DMS153 treated with DMSO at 0.1 percent for 48 hours (cell line): ENCODE measurements at regions not wholly inside any gene's neighbourhood (a gene's known extent, or its start where the extent isn't known, plus 50 kb on each side); places are given as distances from the start of the nearest gene placed in this dataset.
"Not testable (repeated sequence)": the region's sequence is repeated elsewhere in the genome, so short reads cannot be mapped to it uniquely, and the experiment has no call there.

Source experiments
- DNase-seq: peaks from one replicate; lab custom pipeline; 2025; ENCODE audit not compliant: unreplicated experiment; lab: John Stamatoyannopoulos, UW

- no peak for DNase-seq
Observed at GRCh38 chr7:19305698-19306097, 160.5 kb upstream of the FERD3L start.

GRCh38 chr7:19304086-19304485 lies 158.9 kb upstream of the FERD3L start:
- no peak for DNase-seq

- no peak for DNase-seq
Observed at GRCh38 chr7:19302731-19303130, 157.5 kb upstream of the FERD3L start.

GRCh38 chr7:19296617-19297016 lies 151.4 kb upstream of the FERD3L start:
- DNase-seq: no peak

GRCh38 chr7:19295376-19295775 lies 150.2 kb upstream of the FERD3L start:
- no peak for DNase-seq

- no peak for DNase-seq
Observed at GRCh38 chr7:19294619-19295018, 149.4 kb upstream of the FERD3L start.

GRCh38 chr7:19293431-19293830 lies 148.2 kb upstream of the FERD3L start:
- DNase-seq: no peak

- no peak for DNase-seq
Observed at GRCh38 chr7:19290968-19291367, 145.7 kb upstream of the FERD3L start.

GRCh38 chr7:19290066-19290465 lies 144.8 kb upstream of the FERD3L start:
- no peak for DNase-seq

GRCh38 chr7:19284596-19285300 lies 139.5 kb upstream of the FERD3L start:
- no peak for DNase-seq

- no peak for DNase-seq
Observed at GRCh38 chr7:19284136-19284535, 138.9 kb upstream of the FERD3L start.

- no peak for DNase-seq
Observed at GRCh38 chr7:19275000-19275399, 129.8 kb upstream of the FERD3L start.

- DNase-seq: not testable (repeated sequence)
Observed at GRCh38 chr7:19272329-19272728, 127.1 kb upstream of the FERD3L start.

- no peak for DNase-seq
Observed at GRCh38 chr7:19269301-19269700, 124.1 kb upstream of the FERD3L start.

- no peak for DNase-seq
Observed at GRCh38 chr7:19268737-19269136, 123.5 kb upstream of the FERD3L start.

- no peak for DNase-seq
Observed at GRCh38 chr7:19262826-19263225, 117.6 kb upstream of the FERD3L start.

- DNase-seq: no peak
Observed at GRCh38 chr7:19249281-19249680, 104.1 kb upstream of the FERD3L start.

GRCh38 chr7:19248681-19249080 lies 103.5 kb upstream of the FERD3L start:
- DNase-seq: no peak

GRCh38 chr7:19248115-19248514 lies 102.9 kb upstream of the FERD3L start:
- no peak for DNase-seq

- DNase-seq: no peak
Observed at GRCh38 chr7:19247017-19247416, 101.8 kb upstream of the FERD3L start.

GRCh38 chr7:19242246-19242645 lies 97.0 kb upstream of the FERD3L start:
- no peak for DNase-seq

GRCh38 chr7:19239951-19240350 lies 94.7 kb upstream of the FERD3L start:
- no peak for DNase-seq

- no peak for DNase-seq
Observed at GRCh38 chr7:19235680-19236079, 90.5 kb upstream of the FERD3L start.
